Heart left ventricle (tissue), 16 donors: ENCODE measurements at regions not wholly inside any gene's neighbourhood (a gene's known extent, or its start where the extent isn't known, plus 50 kb on each side); places are given as distances from the start of the nearest gene placed in this dataset.
A peak's percentile ranks its signal among the peaks of the same experiment; 100 is the strongest.

ENCODE experiments used
- ATAC-seq, 4 donors: fragments of 200-7000 bp; cut with Tn5 transposase; one replicate each; pipeline ENCODE4 v1.9.1; 2020 to 2022; ENCODE audit warnings: moderate library complexity in 4 of 4, mild to moderate bottlenecking in 3 of 4, moderate number of reproducible peaks in 1 of 4
- DNase-seq, 5 donors: peaks; one replicate each; pipeline ENCODE4 v3.0.0-alpha.2; 2020
- H3K27ac ChIP-seq, 12 donors: fragments of 200-600 bp; sonication (generic) in 4 of 12; one replicate each; pipeline versions ENCODE4 v1.5.0 to v1.8.0; 2016 to 2022; ENCODE audit warnings: mild to moderate bottlenecking in 2 of 12
- H3K27me3 ChIP-seq, 9 donors: fragments of 200-600 bp; sonication (generic) in 2 of 9; one replicate each; pipeline versions ENCODE4 v1.5.1 to v1.8.0; 2016 to 2022; ENCODE audit warnings: mild to moderate bottlenecking in 3 of 9
- H3K36me3 ChIP-seq, 9 donors: fragments of 200-600 bp; sonication (generic) in 2 of 9; one replicate each; pipeline versions ENCODE4 v1.5.0 to v1.8.0; 2018 to 2022; ENCODE audit warnings: mild to moderate bottlenecking in 2 of 9
- H3K4me1 ChIP-seq, 12 donors: fragments of 200-600 bp; sonication (generic) in 4 of 12; one replicate each; pipeline versions ENCODE4 v1.5.0 to v1.8.0; 2016 to 2022; ENCODE audit warnings: mild to moderate bottlenecking in 3 of 12
- H3K4me3 ChIP-seq, 12 donors: fragments of 200-600 bp; sonication (generic) in 4 of 12; one replicate each; pipeline versions ENCODE4 v1.5.0 to v1.8.0; 2017 to 2022; ENCODE audit warnings: mild to moderate bottlenecking in 9 of 12, moderate library complexity in 4 of 12
- H3K9me3 ChIP-seq, 12 donors: fragments of 200-600 bp; sonication (generic) in 4 of 12; one replicate each; pipeline versions ENCODE4 v1.5.0 to v1.8.0; 2016 to 2022; ENCODE audit warnings: mild to moderate bottlenecking in 1 of 12
- POLR2A ChIP-seq, 2 donors: fragments of 450-650 bp; IDR thresholded peaks; one replicate each; pipeline ENCODE4 v1.6.1; 2017; ENCODE audit warnings: antibody characterized with exemption in 2 of 2, mild to moderate bottlenecking in 2 of 2, moderate library complexity in 2 of 2
- WGBS, 4 donors: extraction: QIAGEN DNeasy Blood & Tissue Kit in 2 of 4; methylation state at CpG; one replicate each; pipeline versions ENCODE4 v1.1.5 to v1.1.7; 2013 to 2018; 5-methylcytosine and 5-hydroxymethylcytosine counted together
- intact Hi-C, 10 donors: fragments of 100-400 bp; cut with DNase I; formaldehyde crosslinking; loops; one replicate each; pipeline versions ENCODE4 v1.11.1 to v1.14.2; 2022
- TF ChIP-seq, protein P1 (sequence below), 12 donors: fragments of 200-600 bp; sonication (generic) in 4 of 12; IDR thresholded peaks; one replicate each; pipeline versions ENCODE4 v1.5.0 to v1.8.0; 2018 to 2022; ENCODE audit warnings: antibody characterized with exemption in 12 of 12, mild to moderate bottlenecking in 5 of 12
- donor health status: ischemic (EF 13 %, LVEDD 7.1; RV severe dilation, severe dysfunction).
- donor health status: healthy with polysubstance abuse.
- donor health status: DM: no; HTN: yes; CAD: no.
- donor health status: DM: no; HTN: no; CAD: no.
- donor health status: ischemic (EF 25% LVEDD 6.9; RV normal size, moderate dysfunction).
- donor health status: ischemic (EF 25% LVEDD 5.7; RV mildly dilated, moderate dysfunction).
- donor health status: healthy.
- donor health status: DM: yes; HTN: yes; CAD: no.
- donor health status: ischemic (EF 35%, LVEDD 5.7; RV mildly dilated, moderate dysfunction).
- donor health status: nonischemic (EF 11% LVEDD 7.7; RV severe dilation, severe dysfunction).
- donor health status: DM: yes; HTN: yes; CAD: no.
- donor health status: PGD.
- donor health status: ischemic (EF 29% LVEDD 5.4; RV normal size, mild dysfunction).
- donor health status: nonischemic (EF 23%, LVEDD 6.1; RV moderate dilation, normal function).

DNA sequence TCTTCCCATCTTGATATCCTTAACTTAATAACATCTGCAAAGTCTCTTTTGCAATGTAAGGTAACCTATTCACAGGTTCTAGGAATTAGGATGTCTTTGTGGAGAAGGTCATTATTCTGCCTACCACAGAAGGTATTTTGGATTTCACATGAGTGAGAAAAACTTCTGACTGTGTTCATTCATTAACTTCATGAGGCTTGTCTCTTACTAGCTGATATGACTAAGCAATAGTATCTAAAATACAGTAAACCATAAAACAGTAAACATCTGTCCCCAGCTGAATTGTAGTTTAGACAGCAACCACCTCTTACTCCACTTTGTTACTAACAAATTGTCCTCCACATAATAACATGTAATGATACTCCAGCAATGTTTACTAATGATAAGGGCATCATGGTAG, 198.1 kb downstream of the SEC23A start:
- H3K4me3 ChIP-seq = no peak overlapping the region
- no peak overlapping the region for H3K27ac ChIP-seq
- no peaks in the 10 kb centered on the region for H3K4me1 ChIP-seq
- H3K27me3 ChIP-seq = no peaks in the 10 kb centered on the region
- ATAC-seq (no peak), DNase-seq (no peak)
- intact Hi-C loops = no loop called here
- no peaks in the 10 kb centered on the region for H3K9me3 ChIP-seq
- no peaks in the 10 kb centered on the region for H3K36me3 ChIP-seq
- TF ChIP-seq, protein P1, sequence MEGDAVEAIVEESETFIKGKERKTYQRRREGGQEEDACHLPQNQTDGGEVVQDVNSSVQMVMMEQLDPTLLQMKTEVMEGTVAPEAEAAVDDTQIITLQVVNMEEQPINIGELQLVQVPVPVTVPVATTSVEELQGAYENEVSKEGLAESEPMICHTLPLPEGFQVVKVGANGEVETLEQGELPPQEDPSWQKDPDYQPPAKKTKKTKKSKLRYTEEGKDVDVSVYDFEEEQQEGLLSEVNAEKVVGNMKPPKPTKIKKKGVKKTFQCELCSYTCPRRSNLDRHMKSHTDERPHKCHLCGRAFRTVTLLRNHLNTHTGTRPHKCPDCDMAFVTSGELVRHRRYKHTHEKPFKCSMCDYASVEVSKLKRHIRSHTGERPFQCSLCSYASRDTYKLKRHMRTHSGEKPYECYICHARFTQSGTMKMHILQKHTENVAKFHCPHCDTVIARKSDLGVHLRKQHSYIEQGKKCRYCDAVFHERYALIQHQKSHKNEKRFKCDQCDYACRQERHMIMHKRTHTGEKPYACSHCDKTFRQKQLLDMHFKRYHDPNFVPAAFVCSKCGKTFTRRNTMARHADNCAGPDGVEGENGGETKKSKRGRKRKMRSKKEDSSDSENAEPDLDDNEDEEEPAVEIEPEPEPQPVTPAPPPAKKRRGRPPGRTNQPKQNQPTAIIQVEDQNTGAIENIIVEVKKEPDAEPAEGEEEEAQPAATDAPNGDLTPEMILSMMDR (IDR thresholded peaks at IDR 0.05) = no peak
- no peak for TF ChIP-seq POLR2A (IDR thresholded peaks at IDR 0.05)

- Histone ChIP-seq H3K36me3 (no peaks in the 10 kb centered on the region), H3K27ac (no peak overlapping the region), H3K4me1 (no peaks in the 10 kb centered on the region), H3K4me3 (no peak overlapping the region), H3K27me3 (no peaks in the 10 kb centered on the region), H3K9me3 (no peaks in the 10 kb centered on the region)
- intact Hi-C loops = no loop called here
- DNase-seq (no peak), ATAC-seq (no peak)
- WGBS, 4 donors = 91 to 94% (median 92%) methylated on average over 4 of the region's 4 CpGs
- no peak for TF ChIP-seq POLR2A (IDR thresholded peaks at IDR 0.05)
- TF ChIP-seq, protein P1 (IDR thresholded peaks at IDR 0.05) = no peak
Measured at GRCh38 chr14:38901791-38902190, 201.2 kb downstream of the SEC23A start.

GRCh38 chr14:38900887-38901286, 202.1 kb downstream of the SEC23A start:
- Histone ChIP-seq H3K27ac (no peak overlapping the region), H3K4me1 (no peaks in the 10 kb centered on the region), H3K9me3 (no peaks in the 10 kb centered on the region), H3K4me3 (no peak overlapping the region), H3K27me3 (no peaks in the 10 kb centered on the region), H3K36me3 (no peaks in the 10 kb centered on the region)
- 73 to 85% (median 78%) methylated on average over 1 of the region's 1 CpG for WGBS, 4 donors
- TF ChIP-seq, protein P1 (IDR thresholded peaks at IDR 0.05) = no peak
- no peak for TF ChIP-seq POLR2A (IDR thresholded peaks at IDR 0.05)
- ATAC-seq = no peak
- intact Hi-C loops = no loop called here
- no peak for DNase-seq

GRCh38 chr14:38887696-38888095, 215.3 kb downstream of the SEC23A start:
- 49 to 61% (median 59%) methylated on average over 2 of the region's 2 CpGs for WGBS, 4 donors
- Histone ChIP-seq H3K36me3 (no peaks in the 10 kb centered on the region), H3K4me3 (no peak overlapping the region), H3K27me3 (no peaks in the 10 kb centered on the region), H3K27ac (no peak overlapping the region), H3K9me3 (no peaks in the 10 kb centered on the region), H3K4me1 (no peaks in the 10 kb centered on the region)
- DNase-seq = peak in 1 of 5 donors; percentile 26
- intact Hi-C loops = no loop called here
- TF ChIP-seq, protein P1 (IDR thresholded peaks at IDR 0.05) = no peak
- no peak for TF ChIP-seq POLR2A (IDR thresholded peaks at IDR 0.05)
- ATAC-seq = no peak
